HCT116 (cell line): ENCODE measurements at regions not wholly inside any gene's neighbourhood (a gene's known extent, or its start where the extent isn't known, plus 50 kb on each side); places are given as distances from the start of the nearest gene placed in this dataset.

Experiments used
- ATAC-seq: fragments of 200-7000 bp; cut with Tn5 transposase; 2 replicates; pipeline ENCODE4 v1.9.1; 2020; ENCODE audit warnings: mild to moderate bottlenecking, moderate library complexity
- BruUV-seq: library from RNA; stranded (reverse); fragments of 400-500 nt; replicated peaks from 2 replicates; lab custom pipeline; 2021; lab: Mats Ljungman, UMichigan
- CTCF ChIA-PET: fragments of 300-600 bp; sonication (Branson Sonifier 250); formaldehyde crosslinking; loops from one replicate; lab custom pipeline; 2021; ENCODE audit warnings: antibody characterized with exemption; lab: Charles Lee
- POLR2A ChIA-PET: fragments of 300-600, 350-600 bp; sonication (Branson Sonifier 250); formaldehyde crosslinking; loops from one replicate; lab custom pipeline; 2021; ENCODE audit warnings: antibody characterized with exemption; lab: Charles Lee
- RAD21 ChIA-PET, 2 experiments: fragments of 300-600 bp; sonication (Branson Sonifier 250); formaldehyde crosslinking; loops; one replicate each; lab custom pipeline; 2023; ENCODE audit warnings: low total read pairs in 2 of 2; ENCODE audit not compliant: uncharacterized antibody in 2 of 2, unreplicated experiment in 2 of 2, low non-redundant PET in 1 of 2; lab: Charles Lee
- DNase-seq: peaks from one replicate; pipeline ENCODE4 v3.0.0-alpha.2; 2010; ENCODE audit warnings: low read depth, low spot score
- H2AFZ ChIP-seq: fragments of 200-600 bp; shearing (Covaris generic), sonication (generic); 2 replicates; pipeline ENCODE4 v1.6.1; 2017; ENCODE audit warnings: low read depth, mixed run types, mixed read lengths, antibody characterized with exemption, low read length; ENCODE audit not compliant: poor library complexity, severe bottlenecking
- H3K27ac ChIP-seq: 2 replicates; pipeline ENCODE4 v1.5.1; 2012; ENCODE audit warnings: low read depth, low read length
- H3K27me3 ChIP-seq: fragments of 200-600 bp; sonication (generic); 2 replicates; pipeline ENCODE4 v1.6.1; 2016; ENCODE audit warnings: mixed run types, low read length, mixed read lengths; ENCODE audit not compliant: insufficient read depth
- H3K36me3 ChIP-seq, 2 experiments: fragments of 200-500 bp in 1 of 2; fragments of 200-600 bp in 1 of 2; sonication (Bioruptor generic) in 1 of 2; sonication (generic) in 1 of 2; 2 replicates each; pipeline versions ENCODE4 v1.5.1 to v1.6.1; 2014 to 2016; ENCODE audit warnings: low read length in 2 of 2, inconsistent platforms in 1 of 2, mixed read lengths in 1 of 2, mixed run types in 1 of 2; ENCODE audit not compliant: insufficient read depth in 2 of 2, control insufficient read depth in 1 of 2
- H3K4me1 ChIP-seq, 2 experiments: fragments of 200-600 bp in 1 of 2; sonication (generic) in 1 of 2; 2 replicates each; pipeline versions ENCODE4 v1.5.1 to v1.6.1; 2012 to 2017; ENCODE audit warnings: low read length in 2 of 2, inconsistent platforms in 1 of 2, mild to moderate bottlenecking in 1 of 2, mixed read lengths in 1 of 2, mixed run types in 1 of 2, moderate library complexity in 1 of 2; ENCODE audit not compliant: insufficient read depth in 2 of 2, control insufficient read depth in 1 of 2
- H3K4me2 ChIP-seq: fragments of 200-600 bp; sonication (generic); 2 replicates; pipeline ENCODE4 v1.6.1; 2017; ENCODE audit warnings: mixed run types, low read length, mixed read lengths
- H3K4me3 ChIP-seq, 2 experiments: fragments of 200-600 bp in 1 of 2; sonication (generic) in 1 of 2; replicated peaks in 1 of 2; 2 replicates each; pipeline ENCODE4 v1.5.1; 2011 to 2016; ENCODE audit warnings: low read length in 2 of 2, control low read depth in 1 of 2, low read depth in 1 of 2, mild to moderate bottlenecking in 1 of 2, mixed read lengths in 1 of 2, mixed run types in 1 of 2
- H3K79me2 ChIP-seq: fragments of 200-600 bp; sonication (generic); 2 replicates; pipeline ENCODE4 v1.6.1; 2017; ENCODE audit warnings: mild to moderate bottlenecking, mixed run types, low read length, moderate library complexity, mixed read lengths; ENCODE audit not compliant: insufficient read depth
- H3K9ac ChIP-seq: fragments of 200-600 bp; sonication (generic); 2 replicates; pipeline ENCODE4 v1.6.1; 2016; ENCODE audit warnings: low read length, mixed read lengths
- H3K9me2 ChIP-seq: fragments of 200-600 bp; sonication (generic), shearing (Covaris generic); 2 replicates; pipeline ENCODE4 v1.6.1; 2017; ENCODE audit warnings: mixed run types, mild to moderate bottlenecking, moderate library complexity; ENCODE audit not compliant: insufficient read depth
- H3K9me3 ChIP-seq, 2 experiments: fragments of 200-500 bp in 1 of 2; fragments of 200-600 bp in 1 of 2; sonication (Bioruptor generic) in 1 of 2; sonication (generic) in 1 of 2; 2 replicates each; pipeline ENCODE4 v1.6.1; 2014 to 2017; ENCODE audit warnings: low read length in 2 of 2, mixed read lengths in 2 of 2, inconsistent platforms in 1 of 2, low read depth in 1 of 2, mild to moderate bottlenecking in 1 of 2, mixed run types in 1 of 2, moderate library complexity in 1 of 2; ENCODE audit not compliant: control insufficient read depth in 1 of 2, insufficient read depth in 1 of 2
- H4K20me1 ChIP-seq: fragments of 200-600 bp; sonication (generic), shearing (Covaris generic); 2 replicates; pipeline ENCODE4 v1.6.1; 2017; ENCODE audit warnings: mixed run types, mild to moderate bottlenecking, moderate library complexity; ENCODE audit not compliant: insufficient read depth
- CBX3 ChIP-seq: IDR thresholded peaks from 2 replicates; pipeline ENCODE4 v1.6.1; 2012; ENCODE audit warnings: low read depth
- CTCF ChIP-seq, 3 experiments: fragments of 200-600 bp in 1 of 3; sonication (generic) in 1 of 3; IDR thresholded peaks in 2 of 3; conservative IDR thresholded peaks in 1 of 3; 2 replicates each; pipeline ENCODE4 v1.5.1; 2012 to 2017; ENCODE audit warnings: low read depth in 2 of 3, low read length in 2 of 3, antibody characterized with exemption in 1 of 3, borderline replicate concordance in 1 of 3, control low read depth in 1 of 3, mild to moderate bottlenecking in 1 of 3, mixed read lengths in 1 of 3, mixed run types in 1 of 3, moderate library complexity in 1 of 3; ENCODE audit not compliant: insufficient read depth in 1 of 3
- ELF1 ChIP-seq: IDR thresholded peaks from 2 replicates; pipeline ENCODE4 v1.6.1; 2012; ENCODE audit warnings: low read depth, borderline replicate concordance
- FOSL1 ChIP-seq: IDR thresholded peaks from 2 replicates; pipeline ENCODE4 v1.6.1; 2012; ENCODE audit warnings: low read depth
- JUND ChIP-seq: IDR thresholded peaks from 2 replicates; pipeline ENCODE4 v1.6.1; 2012
- POLR2A ChIP-seq: IDR thresholded peaks from 2 replicates; pipeline ENCODE4 v1.7.0; 2011; ENCODE audit warnings: borderline replicate concordance; ENCODE audit not compliant: insufficient read depth, insufficient read length; ENCODE audit errors: extremely low read depth
- POLR2AphosphoS5 ChIP-seq: IDR thresholded peaks from 2 replicates; pipeline ENCODE4 v1.6.1; 2011; ENCODE audit warnings: mild to moderate bottlenecking, low read depth, low read length, moderate library complexity
- SP1 ChIP-seq: IDR thresholded peaks from 2 replicates; pipeline ENCODE4 v1.6.1; 2012; ENCODE audit warnings: low read depth
- SRF ChIP-seq: IDR thresholded peaks from 2 replicates; pipeline ENCODE4 v1.6.1; 2012; ENCODE audit warnings: low read depth
- TCF7L2 ChIP-seq: IDR thresholded peaks from 2 replicates; pipeline ENCODE4 v1.7.0; 2011; ENCODE audit warnings: borderline replicate concordance, inconsistent platforms; ENCODE audit not compliant: insufficient read depth, insufficient read length; ENCODE audit errors: extremely low read depth
- YY1 ChIP-seq: IDR thresholded peaks from 2 replicates; pipeline ENCODE4 v1.6.1; 2011; ENCODE audit warnings: low read length, low read depth, moderate library complexity, mild to moderate bottlenecking; ENCODE audit not compliant: insufficient replicate concordance; ENCODE audit errors: extremely low read depth
- ZFX ChIP-seq: fragments of 450-650 bp; IDR thresholded peaks from 2 replicates; pipeline ENCODE4 v1.6.1; 2017
- intact Hi-C: fragments of 100-400 bp; cut with micrococcal nuclease; formaldehyde crosslinking; loops from 2 replicates; pipeline ENCODE4 v1.10.0; 2022

GRCh38 chr6:169983651-169984050 lies 232.2 kb downstream of the ERMARD start:
- ChIA-PET CTCF (no interaction called here), RAD21 (no interaction called here)
- no peak for ATAC-seq
- no peak overlapping the region for H3K9ac ChIP-seq
- no peak overlapping the region for H3K4me2 ChIP-seq
- no peaks in the 10 kb centered on the region for H3K9me2 ChIP-seq
- H3K9me3 ChIP-seq = no peaks in the 10 kb centered on the region
- BruUV-seq = no TSS peak
- peaks cover 11% of the 10 kb centered on the region; the same call in 1 of the 2 replicates for H3K27me3 ChIP-seq
- H3K27ac ChIP-seq = no peak overlapping the region
- H4K20me1 ChIP-seq = no peaks in the 10 kb centered on the region
- H3K4me1 ChIP-seq = no peaks in the 10 kb centered on the region
- TF ChIP-seq SP1 (no peak), ELF1 (no peak), CBX3 (no peak)
- TF ChIP-seq, all 23 proteins: peak for 0
- Histone ChIP-seq H3K36me3 (no peaks in the 10 kb centered on the region), H2AFZ (no peak overlapping the region), H3K79me2 (no peaks in the 10 kb centered on the region), H3K4me3 (no peak overlapping the region)
- intact Hi-C loops = no loop called here
- POLR2A ChIA-PET = no interaction called here
- no peak for DNase-seq

GRCh38 chr6:169982461-169983386 lies 231.3 kb downstream of the ERMARD start:
- no peak overlapping the region for H3K27ac ChIP-seq
- ChIA-PET POLR2A (no interaction called here), CTCF (no interaction called here), RAD21 (no interaction called here)
- ATAC-seq (no peak), DNase-seq (no peak)
- no peaks in the 10 kb centered on the region for H3K9me2 ChIP-seq
- no peaks in the 10 kb centered on the region for H4K20me1 ChIP-seq
- H3K9me3 ChIP-seq = no peaks in the 10 kb centered on the region
- H3K36me3 ChIP-seq = no peaks in the 10 kb centered on the region
- no peak overlapping the region for H3K4me2 ChIP-seq
- TF ChIP-seq SRF (no peak), POLR2AphosphoS5 (no peak), TCF7L2 (no peak), ZFX (no peak), ELF1 (no peak), SP1 (no peak), FOSL1 (no peak), YY1 (no peak), JUND (no peak), CTCF (IDR thresholded peaks at IDR 0.05 in 2 of 3, conservative IDR thresholded peaks at IDR 0.05 in 1 of 3; ENCODE audit: borderline replicate concordance in 1 of 3, insufficient read depth in 1 of 3, low read depth in 2 of 3, low read length in 2 of 3) (no peak), POLR2A (no peak)
- intact Hi-C loops = no loop called here
- no peaks in the 10 kb centered on the region for H3K4me1 ChIP-seq
- peaks cover 11% of the 10 kb centered on the region; the same call in 1 of the 2 replicates for H3K27me3 ChIP-seq
- no TSS peak for BruUV-seq
- no peaks in the 10 kb centered on the region for H3K79me2 ChIP-seq
- no peak overlapping the region for H3K4me3 ChIP-seq
- H3K9ac ChIP-seq = no peak overlapping the region
- H2AFZ ChIP-seq = no peak overlapping the region
